NCI-H1105 (cell line): ENCODE measurements at regions not wholly inside any gene's neighbourhood (a gene's known extent, or its start where the extent isn't known, plus 50 kb on each side); places are given as distances from the start of the nearest gene placed in this dataset.
"Not testable (repeated sequence)": the region's sequence is repeated elsewhere in the genome, so short reads cannot be mapped to it uniquely, and the experiment has no call there.

Source experiments
- DNase-seq: peaks from one replicate; lab custom pipeline; 2025; lab: John Stamatoyannopoulos, UW

DNA sequence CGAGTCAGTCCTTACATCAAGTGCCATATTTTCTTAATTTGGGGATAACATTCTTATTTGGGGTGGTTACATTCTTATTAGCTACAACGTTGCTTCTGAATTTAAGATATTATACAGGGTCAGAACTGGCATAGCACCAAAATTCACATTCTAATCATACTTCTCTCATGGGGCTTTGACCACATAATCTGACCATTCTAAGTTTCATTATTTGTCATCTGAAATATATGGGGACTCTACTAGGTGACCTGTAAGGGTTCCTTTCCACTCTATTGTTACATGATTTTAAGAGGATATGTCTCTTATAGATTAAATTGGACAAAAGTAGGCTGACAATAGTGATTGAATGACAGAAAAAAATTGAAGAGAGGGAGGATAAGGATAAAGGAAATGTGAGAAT is 536.5 kb downstream of the KCTD12 start:
- DNase-seq = no peak

DNA sequence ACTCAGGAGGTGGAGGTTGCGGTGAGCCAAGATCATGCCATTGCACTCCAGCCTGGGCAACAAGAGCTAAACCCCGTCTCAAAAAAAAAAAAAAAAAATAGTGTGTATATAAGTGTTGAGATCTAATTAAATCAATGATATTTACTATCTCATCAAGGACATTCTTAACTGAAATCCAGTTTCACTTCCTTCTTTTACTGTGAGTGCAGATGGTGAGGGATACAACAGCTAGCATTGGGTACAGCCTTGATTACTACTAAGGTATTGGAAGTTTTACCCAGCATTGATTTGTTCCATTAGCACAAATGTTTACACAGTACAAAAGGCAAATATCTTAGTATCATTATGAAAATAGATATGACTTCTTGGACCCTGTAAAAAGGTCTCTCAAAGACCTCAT is 546.6 kb downstream of the KCTD12 start:
- no peak for DNase-seq

DNA sequence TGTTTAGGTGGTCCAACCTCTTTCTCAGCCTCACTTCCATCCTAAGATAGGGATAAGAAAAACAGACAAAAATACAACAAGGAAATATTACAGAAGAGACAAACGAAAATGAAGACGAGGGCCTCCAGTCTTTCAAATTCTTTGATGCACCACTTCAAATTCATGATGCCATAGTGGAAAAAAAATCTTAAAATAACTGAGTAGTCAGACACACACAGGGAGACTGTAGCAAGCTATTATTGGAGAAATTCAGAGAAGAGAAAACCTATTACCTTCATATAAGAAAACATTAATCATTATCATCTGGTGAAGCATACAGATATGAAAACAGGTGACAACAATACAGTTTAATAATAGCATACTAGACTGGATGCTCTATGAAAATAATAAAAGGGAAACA is 548.2 kb downstream of the KCTD12 start:
- no peak for DNase-seq

DNA sequence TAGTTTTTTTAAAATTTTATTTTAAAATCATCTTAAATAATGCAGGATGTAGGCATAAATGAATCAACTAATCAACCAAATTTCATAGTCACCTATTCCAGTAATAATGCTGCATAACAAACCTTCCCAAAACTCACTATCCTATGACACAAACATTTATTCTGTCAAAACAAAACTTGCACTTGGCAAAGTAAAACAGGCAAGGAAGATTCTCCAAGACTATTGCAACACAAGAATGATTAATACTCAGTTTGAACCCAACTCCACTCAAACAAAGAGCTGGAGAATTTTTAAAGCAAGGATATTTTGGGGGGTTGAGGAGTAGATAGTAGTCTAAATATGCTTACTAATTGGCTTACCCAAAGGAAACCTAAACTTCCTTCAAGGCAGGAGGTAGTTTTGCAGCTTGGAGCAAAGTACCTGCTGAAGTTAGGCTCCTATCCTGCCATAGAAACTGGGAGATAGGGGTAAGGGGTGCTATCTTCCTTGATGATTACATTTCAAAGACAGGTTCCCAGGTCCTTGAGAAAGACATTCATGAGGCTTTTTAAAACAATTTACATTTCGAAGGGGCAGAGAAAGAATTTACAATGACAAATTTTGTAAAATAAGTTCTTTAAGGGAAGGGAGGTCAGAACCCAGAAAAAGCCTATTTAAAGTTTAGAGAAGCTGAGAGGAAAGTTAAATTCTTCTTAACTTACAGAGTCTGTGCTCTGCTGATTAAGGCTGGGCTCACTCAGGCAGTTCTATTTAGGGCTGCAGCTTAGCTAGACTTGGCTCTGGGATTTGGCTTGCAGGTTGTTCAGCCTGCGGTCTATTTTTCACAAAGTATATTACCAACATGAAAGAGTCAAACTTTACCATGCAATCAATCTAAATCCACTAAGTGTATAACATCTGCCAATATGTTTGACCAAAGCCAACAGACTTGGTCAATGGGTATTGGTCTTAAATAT is 549.0 kb downstream of the KCTD12 start:
- DNase-seq = no peak

DNA sequence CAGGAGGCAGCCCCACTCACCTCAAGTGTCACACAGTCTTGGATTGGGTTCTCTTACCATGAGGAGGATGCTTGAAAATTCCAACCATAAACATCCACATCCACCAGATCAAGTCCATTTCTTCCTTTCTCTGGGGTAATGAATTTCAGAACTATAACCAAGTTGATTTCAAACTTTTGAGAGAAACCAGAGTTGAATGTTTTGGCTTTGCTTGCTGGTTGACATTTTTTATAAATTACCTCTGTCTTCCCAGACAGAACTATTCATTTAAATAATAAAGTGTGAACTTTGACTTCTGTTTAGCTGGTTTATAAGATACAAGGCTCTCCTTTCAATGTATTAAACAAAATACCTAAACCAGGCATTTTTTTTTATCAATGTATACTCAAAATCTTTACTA is 550.7 kb downstream of the KCTD12 start:
- DNase-seq = no peak

DNA sequence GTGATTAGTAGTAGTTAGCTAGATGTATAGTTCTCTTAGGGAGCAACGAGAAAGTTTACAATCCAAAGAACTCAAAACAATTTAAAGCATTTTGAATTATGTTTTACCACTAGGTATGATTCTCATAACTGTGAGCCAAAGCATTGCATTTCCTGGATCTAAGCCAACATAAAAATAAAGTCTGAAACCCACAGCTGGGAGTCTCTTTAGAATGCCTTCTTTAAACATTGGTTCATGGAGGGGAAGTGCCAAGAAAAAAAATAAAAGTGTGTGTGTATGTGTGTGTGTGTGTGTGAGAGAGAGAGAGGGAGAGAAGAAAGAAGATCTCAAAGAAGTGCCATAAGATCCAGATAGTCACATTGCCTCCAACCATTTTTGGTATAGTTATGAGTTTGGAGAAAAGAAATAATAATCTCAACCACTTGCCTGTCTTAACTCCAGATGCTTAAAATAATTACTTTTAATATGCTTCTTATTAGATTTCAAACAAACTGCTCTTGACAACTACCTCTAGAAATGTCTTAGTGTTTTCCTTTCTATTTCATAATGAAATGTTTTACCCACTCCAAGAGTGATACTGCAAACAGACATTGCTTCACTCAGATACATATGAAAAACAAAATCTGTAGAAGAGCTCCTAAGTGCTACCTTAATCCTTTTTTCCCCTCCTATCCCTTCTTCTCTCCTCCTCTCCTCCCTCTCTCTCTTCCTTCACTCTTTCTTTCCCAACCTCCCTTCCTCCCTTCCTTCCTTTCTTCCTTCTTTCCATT is 554.1 kb downstream of the KCTD12 start:
- DNase-seq = no peak

DNA sequence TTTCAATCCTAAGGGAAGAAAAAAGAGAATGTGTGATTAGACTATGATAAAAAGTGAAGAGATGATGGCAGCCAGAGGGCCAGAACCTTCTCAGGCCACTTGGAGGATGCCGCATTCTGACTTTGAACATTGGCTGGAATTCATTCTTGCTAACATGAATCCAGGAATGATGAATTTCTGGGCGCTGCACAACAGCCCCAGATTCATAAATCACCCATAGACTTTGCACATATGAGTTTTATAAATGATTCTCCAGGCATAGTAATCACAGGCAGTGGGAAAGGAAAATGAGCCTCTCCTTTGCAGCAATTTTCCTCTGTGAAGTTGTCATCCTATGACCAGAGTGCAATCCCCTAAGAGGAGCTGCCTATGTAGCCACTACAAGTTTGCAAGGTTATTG is 555.4 kb downstream of the KCTD12 start:
- no peak for DNase-seq

DNA sequence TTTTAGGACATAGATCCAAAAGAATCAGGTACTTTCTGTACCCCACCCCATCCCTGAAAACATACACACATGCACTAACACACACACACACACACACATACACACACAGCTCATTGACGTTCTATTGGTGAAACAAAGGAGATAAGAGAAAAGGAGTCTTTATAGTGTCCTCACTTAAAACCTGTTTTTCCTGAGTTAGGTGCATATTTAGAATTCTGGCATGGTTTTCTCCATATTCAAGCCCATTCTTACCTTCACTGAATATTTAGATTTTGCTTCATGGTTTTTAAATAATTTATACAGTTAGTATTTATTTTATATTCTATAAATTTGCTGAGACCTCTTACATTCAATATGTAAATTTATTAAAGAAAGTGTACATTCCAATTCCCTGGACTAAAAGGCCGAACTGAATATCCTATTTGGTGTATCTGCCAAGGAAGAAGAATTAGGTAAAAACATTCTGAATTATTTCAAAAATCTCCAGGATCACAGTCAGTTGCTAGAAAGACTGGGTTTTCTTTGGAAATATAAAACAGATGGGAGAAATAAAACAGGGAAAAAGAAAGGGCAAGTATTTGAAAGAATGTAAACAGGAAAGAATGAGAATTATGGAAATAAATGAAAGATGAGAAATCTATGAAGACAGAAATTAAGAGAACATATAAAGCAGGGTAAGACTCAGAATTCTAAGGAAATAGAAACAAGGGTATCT is 556.2 kb downstream of the KCTD12 start:
- no peak for DNase-seq

DNA sequence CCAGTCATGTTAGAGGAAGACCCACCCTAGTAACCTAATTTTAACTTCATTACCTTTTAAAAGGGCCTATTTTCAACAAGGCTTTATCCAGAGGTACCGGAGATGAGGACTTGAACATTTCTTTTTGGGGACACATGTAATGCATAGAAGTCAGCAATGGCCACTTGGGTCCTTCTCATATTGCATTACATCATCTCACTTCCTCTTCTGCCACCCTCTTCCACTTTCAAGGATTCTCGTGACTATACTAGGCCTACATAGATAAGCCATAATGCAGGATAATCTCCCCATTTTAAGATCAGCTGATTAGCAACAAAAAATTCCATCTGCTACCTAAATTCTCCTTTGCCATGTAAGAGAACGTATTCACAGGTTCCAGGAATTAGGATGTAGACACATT is 557.2 kb downstream of the KCTD12 start:
- no peak for DNase-seq

DNA sequence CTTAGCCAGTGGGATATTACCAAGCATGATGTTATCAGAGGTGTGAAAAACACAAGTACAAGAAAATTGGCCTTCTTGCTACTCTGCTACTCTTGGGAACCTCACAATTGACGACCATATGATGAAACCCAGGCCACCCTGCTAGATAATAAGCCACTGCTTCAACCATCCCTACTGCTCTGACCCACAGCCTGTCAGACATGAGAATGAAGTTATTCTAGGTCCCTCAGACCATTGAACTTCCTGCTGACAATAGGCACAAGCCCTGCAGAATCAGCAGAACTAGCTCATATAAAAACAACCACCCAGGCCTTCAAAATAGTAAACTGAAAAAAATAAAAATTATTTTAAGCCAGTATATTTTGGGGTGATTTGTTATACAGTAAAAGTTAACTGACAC is 559.9 kb downstream of the KCTD12 start:
- no peak for DNase-seq

DNA sequence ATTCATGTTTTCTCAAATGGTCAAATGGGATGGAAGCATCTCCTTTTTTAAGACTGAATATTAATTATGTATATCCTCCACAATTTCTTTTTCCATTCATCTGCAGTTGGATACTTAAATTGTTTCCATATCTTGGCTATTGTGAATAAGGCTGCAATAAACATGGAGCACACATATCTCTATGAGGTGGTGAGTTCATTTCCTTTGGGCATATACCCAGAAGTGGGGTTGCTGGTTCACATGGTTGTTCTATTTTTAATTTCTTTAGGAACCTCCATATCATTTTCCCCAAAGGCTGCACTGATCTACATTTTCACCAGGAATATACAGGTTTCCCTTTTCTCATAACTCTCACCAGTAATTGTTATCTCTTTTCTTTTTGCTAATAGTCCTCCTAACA is 566.3 kb downstream of the KCTD12 start:
- DNase-seq = no peak

DNA sequence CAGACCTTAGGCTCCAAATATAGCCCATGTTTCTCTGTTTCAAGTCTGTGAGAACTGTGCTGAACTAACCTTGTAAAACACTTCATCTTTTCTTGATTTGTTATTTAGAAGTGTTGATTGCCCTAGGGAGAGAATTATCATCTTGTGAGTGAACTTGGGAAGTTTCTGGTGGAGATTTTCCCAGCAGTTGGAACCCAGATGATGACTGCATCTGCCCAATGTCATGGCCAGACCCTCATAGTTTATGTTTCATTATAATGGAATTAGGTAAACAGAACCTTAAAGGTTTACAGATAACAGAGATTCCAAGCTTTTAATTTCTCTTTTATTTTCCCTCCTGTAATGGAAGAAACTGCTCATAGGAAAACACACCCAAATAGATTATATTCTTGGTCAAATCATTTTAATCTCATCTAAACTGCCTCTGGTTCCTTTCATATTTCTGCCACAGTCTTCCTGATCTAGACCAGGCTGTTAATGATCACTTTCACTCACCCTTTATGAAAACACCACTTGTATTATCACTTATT is 569.1 kb downstream of the KCTD12 start:
- DNase-seq = no peak

DNA sequence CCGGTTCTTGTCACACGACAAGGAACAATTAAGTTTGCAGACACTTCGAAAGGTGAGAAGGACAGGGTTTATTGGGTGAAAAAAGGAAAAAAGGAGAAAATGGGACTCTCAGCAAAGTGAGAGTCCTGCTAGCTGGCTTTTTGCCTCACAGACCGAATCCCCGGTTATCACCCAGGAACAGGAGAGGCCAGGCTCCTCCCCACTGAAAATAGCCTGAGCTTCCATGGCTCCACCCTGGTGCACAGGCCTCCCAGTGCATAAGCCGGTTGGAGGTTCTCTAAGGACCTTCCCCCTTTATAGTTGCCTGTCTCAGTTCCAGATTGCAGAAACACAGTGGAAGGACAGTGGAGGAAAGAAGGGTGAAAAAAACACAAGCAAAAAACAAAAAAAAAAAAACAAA is 571.7 kb downstream of the KCTD12 start:
- no peak for DNase-seq

DNA sequence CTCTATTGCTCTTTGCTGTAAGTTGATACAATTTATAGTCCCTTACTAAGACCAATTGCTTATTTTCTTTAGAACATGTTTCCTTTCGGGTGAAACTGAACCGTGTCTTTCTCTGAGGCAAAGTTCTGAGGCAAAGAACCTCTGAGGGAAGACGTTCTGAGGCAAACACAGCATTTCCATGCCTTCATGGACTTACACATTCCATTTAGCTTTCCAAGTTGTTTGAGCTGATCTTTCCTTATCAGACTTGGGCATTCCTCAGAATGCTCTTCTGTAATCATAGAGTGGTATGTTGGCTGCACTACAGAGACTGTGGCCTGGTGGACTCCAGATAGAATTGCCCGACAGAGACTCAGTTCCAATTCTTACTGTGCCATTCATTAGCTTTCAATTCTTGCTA is 579.1 kb downstream of the KCTD12 start:
- no peak for DNase-seq

DNA sequence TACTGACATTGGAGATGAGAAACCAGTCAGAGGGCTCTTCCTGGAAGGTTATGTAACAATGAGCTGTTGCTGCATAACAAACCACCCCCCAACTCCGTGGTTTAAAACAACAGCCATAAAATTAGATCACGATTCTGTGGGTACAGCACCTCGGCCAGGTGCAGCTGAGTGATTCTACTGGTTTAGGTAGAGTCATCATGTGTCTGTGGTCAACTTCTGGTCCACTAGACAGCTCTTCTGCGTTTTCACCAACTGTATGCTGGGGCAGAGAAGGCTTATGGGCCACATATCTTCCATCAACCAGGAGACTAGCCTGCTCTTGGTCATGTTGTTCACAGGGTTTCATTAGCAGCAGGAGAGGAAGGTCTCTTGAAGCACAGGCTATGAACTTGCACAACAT is 585.5 kb downstream of the KCTD12 start:
- DNase-seq = no peak

DNA sequence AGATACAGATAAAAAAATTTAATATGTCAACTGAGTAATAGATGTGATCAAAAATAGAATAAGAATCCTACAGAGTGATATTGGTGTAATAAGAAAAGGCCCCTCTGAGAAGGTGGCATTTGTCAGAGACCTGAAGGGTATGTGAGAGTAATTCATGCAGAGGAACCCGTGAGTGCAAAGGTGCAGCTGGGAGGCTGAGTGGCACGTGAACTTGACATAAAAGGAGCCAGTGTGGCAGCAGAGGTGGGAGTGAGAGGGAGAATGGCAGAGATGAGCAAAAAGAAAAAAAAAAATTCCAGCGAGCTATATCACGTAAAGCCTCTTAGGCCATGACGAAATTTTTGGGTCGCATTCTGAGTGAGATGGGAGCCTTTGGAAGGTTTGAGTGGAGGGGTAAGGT is 588.9 kb downstream of the KCTD12 start:
- no peak for DNase-seq

DNA sequence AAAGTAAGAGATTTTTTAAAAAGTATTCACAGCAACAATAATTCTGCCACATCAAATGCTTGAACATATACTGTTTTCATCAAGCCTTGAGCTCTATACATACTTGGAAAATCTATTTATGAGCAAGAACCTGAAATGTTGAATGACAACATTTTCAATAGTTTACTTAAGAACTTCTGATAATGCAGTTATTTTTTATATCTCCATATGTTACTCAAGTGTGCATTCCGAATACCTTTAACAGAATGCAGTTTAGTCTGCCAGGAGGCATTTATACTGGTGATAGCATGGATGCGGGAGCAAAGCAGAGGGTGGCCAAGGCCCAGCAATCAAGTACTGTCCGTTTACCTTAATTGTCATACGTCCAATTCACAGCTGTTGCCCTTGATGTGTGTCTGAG is 589.5 kb downstream of the KCTD12 start:
- no peak for DNase-seq

DNA sequence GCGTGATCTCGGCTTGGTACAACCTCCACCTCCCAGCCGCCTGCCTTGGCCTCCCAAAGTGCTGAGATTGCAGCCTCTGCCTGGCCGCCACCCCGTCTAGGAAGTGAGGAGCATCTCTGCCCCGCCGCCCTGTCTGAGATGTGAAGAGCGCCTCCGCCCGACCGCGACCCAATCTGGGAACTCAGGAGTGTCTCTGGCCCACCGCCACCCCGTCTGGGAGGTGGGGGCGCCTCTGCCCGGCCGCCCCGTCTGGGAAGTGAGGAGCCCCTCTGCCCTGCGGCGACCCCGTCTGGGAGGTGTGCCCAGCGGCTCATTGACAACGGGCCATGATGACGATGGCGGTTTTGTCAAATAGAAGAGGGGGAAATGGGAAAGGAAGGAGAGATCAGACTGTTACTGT is 591.2 kb downstream of the KCTD12 start:
- DNase-seq = not testable (repeated sequence)

DNA sequence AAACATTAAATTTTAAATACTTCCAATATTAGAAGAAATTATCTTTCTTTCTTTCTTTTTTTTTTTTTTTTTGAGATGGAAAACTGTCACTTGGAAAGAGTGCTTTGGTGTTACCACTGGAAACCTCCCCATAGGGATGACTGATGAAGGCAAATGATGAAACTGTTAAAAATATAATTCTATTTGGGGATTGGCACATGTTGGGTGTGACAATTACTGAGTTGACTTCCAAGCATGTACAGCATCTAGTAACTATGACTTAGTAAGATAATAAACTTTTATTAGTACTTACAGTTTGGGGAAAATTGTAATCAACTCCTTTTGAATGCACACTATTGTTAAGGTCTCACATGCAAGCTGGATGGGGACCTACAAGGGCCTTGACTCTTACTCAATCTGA is 592.5 kb downstream of the KCTD12 start:
- no peak for DNase-seq

DNA sequence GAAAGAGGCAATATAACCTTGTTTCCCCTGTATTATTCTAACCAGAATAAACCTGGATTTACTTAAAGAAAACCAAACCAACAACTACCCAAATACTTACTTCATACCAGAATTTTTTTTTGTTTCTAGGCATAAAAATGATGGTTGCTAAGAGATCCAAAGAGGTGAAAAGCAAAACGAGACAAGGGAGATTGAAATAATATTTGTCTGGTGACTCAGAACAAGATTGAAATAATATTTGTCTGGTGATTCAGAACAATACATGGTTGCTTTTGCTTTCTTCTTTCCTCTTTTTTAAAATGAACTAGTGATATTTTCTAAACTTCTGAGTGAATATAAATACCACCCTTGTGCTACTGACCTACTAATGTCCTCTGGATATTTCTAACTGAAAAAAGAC is 592.9 kb downstream of the KCTD12 start:
- no peak for DNase-seq

DNA sequence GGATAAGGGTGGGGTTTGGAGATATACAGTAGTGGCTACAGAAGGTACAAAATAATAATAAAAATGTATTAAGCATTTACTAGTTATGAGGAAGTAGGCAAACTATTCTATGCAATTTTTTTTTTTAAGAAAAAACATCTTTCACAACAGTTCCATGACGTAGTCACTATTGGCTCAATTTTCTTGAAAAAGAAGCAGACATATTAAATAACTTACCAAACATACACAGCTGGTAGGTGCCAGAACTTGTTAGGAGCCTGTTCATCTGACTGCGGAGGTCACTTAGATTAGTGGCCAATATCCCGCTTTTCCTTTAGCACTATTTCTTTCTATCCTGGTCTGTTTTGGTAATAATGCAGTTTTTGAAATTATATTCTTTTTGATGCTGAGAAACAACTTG is 593.5 kb downstream of the KCTD12 start:
- no peak for DNase-seq

DNA sequence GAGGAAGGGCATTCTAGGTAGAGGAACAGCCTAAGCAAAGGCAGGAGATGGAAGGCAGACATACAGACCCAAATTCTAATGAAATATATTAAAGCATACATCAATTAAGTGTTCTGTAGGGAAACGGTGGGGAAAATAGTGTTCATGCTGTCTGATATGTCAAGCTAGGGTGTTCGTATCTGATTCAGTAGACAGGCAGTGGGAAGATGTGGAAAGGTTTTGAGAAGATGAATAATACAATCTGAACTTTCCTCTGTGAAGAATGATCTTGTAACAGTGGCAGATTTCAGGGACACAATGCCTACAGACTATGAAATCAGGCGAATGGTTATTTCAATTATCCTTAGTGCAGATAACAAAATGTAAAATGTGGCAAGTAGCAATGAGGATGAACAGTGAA is 594.2 kb downstream of the KCTD12 start:
- DNase-seq = no peak
